B cell (primary cell): ENCODE measurements at regions not wholly inside any gene's neighbourhood (a gene's known extent, or its start where the extent isn't known, plus 50 kb on each side); places are given as distances from the start of the nearest gene placed in this dataset.

Experiments
- CTCF ChIP-seq: fragments of 200-600 bp; IDR thresholded peaks from one replicate; pipeline ENCODE4 v1.8.0; 2022; ENCODE audit warnings: antibody characterized with exemption, mild to moderate bottlenecking
- EZH2 ChIP-seq: IDR thresholded peaks from 2 replicates; pipeline ENCODE4 v1.6.1; 2012; ENCODE audit warnings: borderline replicate concordance, low read depth, mild to moderate bottlenecking, moderate library complexity, low read length; ENCODE audit not compliant: insufficient read depth, poor library complexity, severe bottlenecking

DNA sequence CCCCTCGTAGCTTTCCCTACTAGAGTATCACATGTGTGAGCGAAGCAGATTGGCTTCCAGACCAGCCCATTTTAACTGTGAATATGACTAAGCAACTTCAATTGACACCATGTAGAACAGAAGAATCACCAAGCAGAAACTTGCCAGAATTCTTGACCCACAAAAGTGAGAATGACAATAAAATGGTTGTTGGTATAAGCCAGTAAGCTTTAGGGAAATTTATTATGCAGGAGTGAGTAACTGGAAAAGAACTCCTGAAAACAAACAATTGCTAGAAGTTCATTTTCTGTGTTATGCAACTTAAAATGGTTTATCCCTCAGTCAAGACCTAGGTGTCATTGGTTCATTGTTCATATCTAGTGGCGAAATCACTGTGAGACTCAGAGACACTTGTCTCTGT is 303.1 kb downstream of the DMRT2 start:
- TF ChIP-seq CTCF (no peak), EZH2 (no peak)
